ENCODE measurements at regions not wholly inside any gene's neighbourhood (a gene's known extent, or its start where the extent isn't known, plus 50 kb on each side); places are given as distances from the start of the nearest gene placed in this dataset.
A peak's percentile ranks its signal among the peaks of the same experiment; 100 is the strongest.

GRCh38 chrX:119181491-119181890 lies 53.9 kb upstream of the KIAA1210 start:
- no peaks in the 10 kb centered on the region for H3K4me1 ChIP-seq (replicated peaks; ENCODE audit: insufficient read depth)
- ChIA-PET POLR2A (ENCODE audit: unreplicated experiment) (no interaction called here), CTCF (interaction anchor here (0.6 to 1.0 kb wide), 3 partner anchors 45 to 681 kb away, joined by 3 to 4 read pairs (median 4); no protein-coding TSS in a partner anchor)
- no peaks in the 10 kb centered on the region for H3K9me2 ChIP-seq (ENCODE audit: insufficient read depth)
- H3K4me3 ChIP-seq: no peak overlapping the region
- H3K4me2 ChIP-seq: no peak overlapping the region
- no peaks in the 10 kb centered on the region for H3F3A ChIP-seq (ENCODE audit: insufficient read depth, low read depth)
- intact Hi-C loops (cut with micrococcal nuclease; ENCODE audit: unreplicated experiment): loop anchor here (5.0 kb wide), 2 partner anchors 34 to 64 kb away; no protein-coding TSS in a partner anchor
- no peak overlapping the region for H3K27ac ChIP-seq
- peak in 1 of 2 experiments; percentile 16 for DNase-seq
- H3K27me3 ChIP-seq (ENCODE audit: insufficient read depth, low read depth): no peaks in the 10 kb centered on the region
- H3K9me3 ChIP-seq (ENCODE audit: insufficient read depth, low read depth): no peaks in the 10 kb centered on the region
- no TSS peak for BruUV-seq (replicated peaks)
- no peaks in the 10 kb centered on the region for H4K20me1 ChIP-seq (ENCODE audit: insufficient read depth)
- no peaks in the 10 kb centered on the region for H3K79me2 ChIP-seq (ENCODE audit: low read depth)
- no peaks in the 10 kb centered on the region for H3K36me3 ChIP-seq (ENCODE audit: low read depth)
- TF ChIP-seq CTCF (conservative IDR thresholded peaks at IDR 0.05) (peak; percentile 69), EZH2 (IDR thresholded peaks at IDR 0.05; ENCODE audit: low read depth) (no peak)
- no peak overlapping the region for H2AFZ ChIP-seq

DNA sequence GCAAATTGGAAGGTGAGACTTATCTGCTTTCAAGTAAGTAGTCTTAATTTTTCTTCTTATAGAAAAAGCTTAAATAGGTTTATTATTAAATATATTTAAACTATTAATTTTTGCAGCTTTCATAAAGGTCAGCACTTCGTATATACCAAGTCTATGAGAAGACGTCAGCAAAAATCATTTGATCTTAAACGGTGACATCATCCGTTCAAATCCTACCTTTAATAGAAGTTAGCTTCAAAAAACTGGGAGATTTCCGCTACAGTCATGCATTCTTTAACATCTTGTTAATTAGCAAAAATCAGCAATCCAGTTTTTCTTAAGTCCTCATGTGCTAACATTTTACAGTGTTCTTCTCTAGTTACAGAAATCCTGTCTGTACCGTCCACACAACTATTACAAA lies 49.9 kb upstream of the PGRMC1 start:
- CTCF ChIA-PET: no interaction called here
- POLR2A ChIA-PET (ENCODE audit: unreplicated experiment): no interaction called here
- TF ChIP-seq CTCF (conservative IDR thresholded peaks at IDR 0.05): no peak
- no peak for TF ChIP-seq EZH2 (IDR thresholded peaks at IDR 0.05; ENCODE audit: low read depth)

More for the DNA sequence above, 49.9 kb upstream of the PGRMC1 start:
- Histone ChIP-seq H3K27ac (no peak overlapping the region), H3K36me3 (ENCODE audit: low read depth) (no peaks in the 10 kb centered on the region), H2AFZ (no peak overlapping the region), H3K9me2 (ENCODE audit: insufficient read depth) (no peaks in the 10 kb centered on the region), H3K4me2 (no peak overlapping the region), H3K4me1 (replicated peaks; ENCODE audit: insufficient read depth) (no peaks in the 10 kb centered on the region), H3K9me3 (ENCODE audit: insufficient read depth, low read depth) (no peaks in the 10 kb centered on the region), H4K20me1 (ENCODE audit: insufficient read depth) (no peaks in the 10 kb centered on the region), H3K27me3 (ENCODE audit: insufficient read depth, low read depth) (no peaks in the 10 kb centered on the region), H3K79me2 (ENCODE audit: low read depth) (no peaks in the 10 kb centered on the region), H3F3A (ENCODE audit: insufficient read depth, low read depth) (no peaks in the 10 kb centered on the region), H3K4me3 (no peak overlapping the region)
- no TSS peak for BruUV-seq (replicated peaks)
- no peak for DNase-seq
- intact Hi-C loops (cut with micrococcal nuclease; ENCODE audit: unreplicated experiment): no loop called here
